Globus pallidus (tissue), 1 donor: ENCODE measurements at regions not wholly inside any gene's neighbourhood (a gene's known extent, or its start where the extent isn't known, plus 50 kb on each side); places are given as distances from the start of the nearest gene placed in this dataset.
"Not testable (repeated sequence)": the region's sequence is repeated elsewhere in the genome, so short reads cannot be mapped to it uniquely, and the experiment has no call there.

ENCODE experiments used
- DNase-seq: peaks from one replicate; pipeline ENCODE4 v3.0.0-alpha.2; 2015; ENCODE audit warnings: low spot score

GRCh38 chr22:35138521-35138920 lies 72.6 kb downstream of the ISX start:
- no peak for DNase-seq

DNA sequence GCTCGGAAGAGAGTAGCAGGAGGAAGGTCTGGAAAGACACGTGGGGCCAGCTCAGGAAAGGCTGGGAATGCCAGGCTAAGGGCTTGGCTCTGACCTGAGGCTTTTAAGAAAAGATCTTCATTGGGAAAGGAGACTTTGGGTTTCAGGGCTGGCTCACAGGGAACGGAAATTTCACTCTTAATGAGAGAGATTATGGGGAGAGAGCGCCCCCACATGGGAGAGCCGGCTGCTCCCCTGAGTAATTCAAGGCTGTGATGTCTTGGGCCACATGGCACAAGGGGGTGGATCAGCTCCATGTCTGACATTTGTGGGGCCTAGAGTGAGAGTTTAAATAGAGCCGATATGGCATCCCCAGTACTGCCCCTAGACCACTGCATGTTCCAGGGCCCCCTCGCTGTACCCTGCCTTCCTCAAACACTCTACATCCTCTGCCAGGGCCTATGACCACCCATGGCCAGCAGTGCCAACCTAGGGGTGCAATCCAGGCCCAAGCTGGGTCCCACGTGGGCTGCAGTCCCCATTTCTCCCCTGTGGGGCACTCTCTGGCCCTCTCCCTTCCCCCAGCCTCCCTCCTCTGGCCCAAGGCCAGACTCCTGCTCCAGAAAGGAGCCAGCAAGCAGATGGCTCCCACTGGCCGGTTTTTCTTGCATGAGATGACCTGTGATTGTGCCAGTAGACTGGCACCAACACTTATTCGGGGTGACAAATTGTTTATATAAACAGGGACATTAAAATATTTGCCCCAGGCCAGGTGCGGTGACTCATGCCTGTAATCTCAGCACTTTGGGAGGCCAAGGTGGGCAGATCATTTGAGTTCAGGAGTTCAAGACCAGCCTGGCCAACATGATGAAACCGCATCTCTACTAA lies 75.2 kb downstream of the ISX start:
- no peak for DNase-seq

GRCh38 chr22:35148381-35148780 lies 82.4 kb downstream of the ISX start:
- no peak for DNase-seq

GRCh38 chr22:35148866-35149548 lies 83.0 kb downstream of the ISX start:
- DNase-seq = no peak

- peak; percentile 34 for DNase-seq
These were observed 84.5 kb downstream of the ISX start for GRCh38 chr22:35150183-35151107.

DNA sequence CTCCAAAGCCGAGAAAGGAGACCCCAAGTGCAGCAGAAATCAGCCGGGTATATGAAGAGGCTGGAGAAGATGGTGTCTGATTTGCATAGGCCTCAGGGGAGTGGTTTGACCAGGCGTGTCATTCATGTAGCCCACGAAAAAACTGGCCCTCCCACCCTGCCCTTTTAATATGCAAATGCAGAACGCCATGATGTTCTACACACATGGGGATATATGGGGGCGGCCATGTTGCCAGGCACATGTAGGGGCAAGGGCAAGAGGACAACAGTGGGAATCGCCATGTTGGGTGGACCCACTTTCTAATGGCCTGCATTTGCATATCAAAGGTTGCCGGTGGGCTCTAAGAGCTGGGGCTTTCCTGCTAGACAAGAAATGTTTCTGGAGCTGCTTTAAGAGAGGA lies 86.4 kb downstream of the ISX start:
- no peak for DNase-seq

DNA sequence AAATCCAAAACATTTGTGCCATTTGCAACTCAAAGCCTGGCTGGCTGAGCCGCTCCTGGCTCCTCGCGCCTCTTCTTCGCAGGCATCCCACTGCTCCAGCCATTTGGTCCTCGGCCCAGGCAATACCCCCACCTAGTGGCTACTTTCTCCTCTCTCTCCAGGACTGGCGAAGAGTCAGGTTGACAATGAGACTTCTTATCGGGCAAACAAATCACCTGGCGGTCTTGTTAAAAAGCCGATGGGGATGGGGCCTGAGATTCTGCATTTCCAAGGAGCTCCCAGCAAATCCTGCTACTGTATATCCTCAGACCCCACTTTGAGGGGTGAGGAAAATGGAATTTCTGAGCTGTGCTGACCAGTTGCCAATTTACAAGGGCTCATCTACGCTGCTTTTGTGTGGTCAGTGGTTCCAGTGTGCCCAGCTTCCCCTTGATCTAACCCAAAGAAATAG lies 89.0 kb downstream of the ISX start:
- peak; percentile 19 for DNase-seq

DNA sequence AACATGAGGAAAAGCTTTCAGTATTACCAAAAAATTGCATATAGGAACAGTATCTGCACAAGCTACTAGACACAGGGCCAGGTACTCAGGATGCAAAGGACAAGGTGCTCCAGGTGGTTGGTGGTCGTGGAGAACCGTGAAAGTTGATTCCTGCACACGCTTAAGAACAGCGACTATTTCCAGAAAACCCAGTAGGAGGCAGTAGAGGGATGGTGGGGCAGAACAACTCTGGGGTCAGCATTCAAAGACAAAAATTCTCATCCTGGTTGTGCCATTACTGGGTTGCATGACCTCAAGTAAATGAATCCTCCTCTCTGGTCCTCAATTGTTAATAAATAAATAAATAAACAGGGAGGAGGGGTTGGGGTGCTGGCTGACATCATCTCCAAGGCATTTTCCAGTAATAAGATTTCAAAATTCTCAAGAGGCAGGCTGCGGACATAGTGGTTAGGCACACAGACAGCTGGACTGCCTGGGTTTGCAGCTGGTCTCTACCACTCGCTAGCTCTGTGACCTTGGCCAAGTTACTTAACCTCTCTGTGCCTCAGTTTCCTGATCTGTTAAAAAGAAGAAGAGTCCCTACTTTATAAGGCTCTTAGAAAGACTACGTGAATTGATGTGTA lies 89.6 kb downstream of the ISX start:
- DNase-seq = no peak

GRCh38 chr22:35156945-35157344 lies 91.0 kb downstream of the ISX start:
- no peak for DNase-seq

DNA sequence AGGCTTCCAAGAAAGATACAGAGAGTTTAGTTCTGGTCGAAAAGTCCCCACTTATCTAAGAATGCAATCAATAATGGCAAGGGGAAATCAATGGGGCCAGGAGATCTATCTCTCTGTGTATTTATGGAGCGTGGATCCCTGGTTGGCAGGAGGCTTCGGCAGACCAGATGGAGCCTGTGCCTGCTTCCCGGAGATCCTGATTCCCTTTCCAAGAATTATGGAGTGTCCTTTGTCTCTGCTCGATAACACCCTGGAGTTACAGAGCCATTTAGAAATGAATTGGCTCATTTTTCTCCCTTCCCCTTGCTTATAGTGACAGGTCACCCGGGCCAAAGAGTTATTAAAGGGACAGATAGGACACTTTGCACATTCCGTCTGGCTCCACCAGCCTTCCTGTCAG lies 92.4 kb downstream of the ISX start:
- no peak for DNase-seq

DNA sequence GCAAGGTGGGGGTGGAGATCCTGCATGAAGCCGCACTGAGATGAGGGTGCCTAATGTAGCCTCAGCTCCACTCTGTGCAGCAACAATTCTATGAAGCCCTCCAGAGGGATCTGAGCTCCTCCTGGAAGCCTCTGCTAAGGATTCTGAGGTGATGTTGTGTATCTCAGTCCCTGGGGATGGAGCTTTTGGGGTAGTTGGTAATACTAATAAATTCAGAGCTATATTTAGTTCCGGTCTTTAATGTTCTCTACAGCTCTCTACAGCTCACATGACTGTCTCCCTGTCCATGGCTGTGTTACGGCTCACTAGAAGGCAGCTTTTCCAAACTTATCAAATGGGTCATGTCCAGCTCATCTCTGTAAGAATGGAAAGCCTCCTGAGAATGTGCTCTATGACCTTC lies 93.4 kb downstream of the ISX start:
- no peak for DNase-seq

GRCh38 chr22:35160268-35160667 lies 94.3 kb downstream of the ISX start:
- DNase-seq = no peak

DNA sequence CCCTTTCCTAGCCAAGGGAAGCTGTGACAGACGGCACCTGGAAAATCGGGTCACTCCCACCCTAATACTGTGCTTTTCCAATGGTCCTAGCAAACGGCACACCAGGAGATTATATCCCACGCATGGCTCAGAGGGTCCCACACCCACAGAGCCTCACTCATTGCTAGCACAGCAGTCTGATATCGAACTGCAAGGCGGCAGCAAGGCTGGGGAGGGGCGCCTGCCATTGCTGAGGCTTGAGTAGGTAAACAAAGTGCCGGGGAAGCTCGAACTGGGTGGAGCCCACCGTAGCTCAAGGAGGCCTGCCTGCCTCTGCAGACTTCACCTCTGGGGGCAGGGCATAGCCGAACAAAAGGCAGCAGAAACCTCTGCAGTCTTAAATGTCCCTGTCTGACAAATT lies 91.4 kb upstream of the HMGXB4 start:
- DNase-seq = not testable (repeated sequence)

DNA sequence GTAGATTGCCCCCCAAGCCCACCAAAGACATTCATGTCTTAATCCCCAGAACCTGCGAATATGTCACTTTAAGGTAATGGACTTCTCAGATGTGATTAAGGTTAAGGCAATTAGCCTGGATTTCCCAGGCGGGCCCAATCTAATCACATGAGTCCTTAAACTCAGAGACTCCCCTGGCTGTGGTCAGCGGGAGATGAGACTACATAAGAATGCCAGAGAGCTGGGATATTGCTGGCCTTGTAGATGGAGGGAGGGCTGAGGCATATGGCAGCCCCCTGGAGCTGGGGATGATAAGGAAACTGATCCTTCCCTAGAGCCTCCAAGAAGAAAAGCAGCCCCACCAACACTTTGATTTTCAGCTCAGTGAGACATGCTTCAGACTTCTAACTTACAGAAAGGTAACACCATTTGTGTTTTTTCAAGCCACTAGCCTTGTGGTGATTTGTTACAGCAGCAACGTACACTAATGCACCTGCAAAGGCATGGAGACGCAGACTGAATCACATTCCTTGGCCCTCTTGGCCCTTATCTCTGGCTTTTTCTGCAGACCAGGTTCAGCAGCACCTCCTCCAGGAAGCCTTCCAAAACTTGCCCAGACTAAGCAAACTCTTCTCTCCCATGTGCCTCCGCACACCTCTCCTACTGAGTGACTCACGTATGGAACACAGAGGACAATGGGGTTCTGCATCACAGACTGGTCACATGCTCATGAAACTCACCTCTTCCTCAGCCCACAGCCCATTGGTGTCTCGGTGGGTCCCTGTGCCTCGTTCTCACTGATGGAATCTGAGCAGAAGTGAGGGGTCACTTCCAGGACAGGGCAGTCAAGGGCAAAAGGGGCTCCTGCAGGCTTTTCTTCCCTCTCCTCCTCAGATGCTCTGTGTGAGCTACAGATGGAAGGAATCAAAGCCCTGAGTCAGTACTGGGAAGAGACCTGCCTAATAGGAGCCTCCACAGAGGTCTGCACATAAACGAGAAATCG lies 86.3 kb upstream of the HMGXB4 start:
- no peak for DNase-seq

GRCh38 chr22:35172442-35172841 lies 84.9 kb upstream of the HMGXB4 start:
- no peak for DNase-seq

- no peak for DNase-seq
These were observed 83.6 kb upstream of the HMGXB4 start for GRCh38 chr22:35173655-35174054.

DNA sequence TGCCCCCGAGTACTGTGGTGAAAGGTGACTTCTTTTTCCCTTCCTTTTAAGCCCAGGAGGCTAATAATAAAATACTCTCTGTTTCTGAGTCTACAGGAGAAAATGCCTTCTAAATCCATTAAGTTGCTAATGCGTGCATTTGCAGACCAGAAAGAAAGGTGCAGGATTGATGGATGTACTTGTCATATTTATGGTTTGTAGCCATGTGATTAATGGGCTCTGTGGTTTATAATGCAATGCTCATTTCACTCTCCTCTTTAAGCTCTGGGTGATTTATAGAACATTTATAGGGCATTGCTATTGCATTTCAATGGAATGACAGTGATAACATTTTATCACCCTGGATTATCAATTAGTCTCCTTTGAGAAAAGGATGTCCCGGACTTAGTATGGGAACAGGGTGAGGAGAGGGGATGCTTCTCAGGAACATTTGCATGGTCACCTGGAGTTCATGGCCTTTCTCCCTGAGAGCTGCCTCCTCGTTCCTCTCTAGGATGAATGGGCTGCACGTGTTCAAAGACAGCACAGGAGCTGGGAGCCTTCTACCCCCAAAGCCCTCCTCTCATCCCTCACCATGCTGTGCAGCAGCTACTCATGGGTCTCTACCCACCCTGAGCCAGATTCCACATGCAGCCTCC lies 82.8 kb upstream of the HMGXB4 start:
- no peak for DNase-seq

GRCh38 chr22:35175392-35175791 lies 81.9 kb upstream of the HMGXB4 start:
- DNase-seq = no peak

DNA sequence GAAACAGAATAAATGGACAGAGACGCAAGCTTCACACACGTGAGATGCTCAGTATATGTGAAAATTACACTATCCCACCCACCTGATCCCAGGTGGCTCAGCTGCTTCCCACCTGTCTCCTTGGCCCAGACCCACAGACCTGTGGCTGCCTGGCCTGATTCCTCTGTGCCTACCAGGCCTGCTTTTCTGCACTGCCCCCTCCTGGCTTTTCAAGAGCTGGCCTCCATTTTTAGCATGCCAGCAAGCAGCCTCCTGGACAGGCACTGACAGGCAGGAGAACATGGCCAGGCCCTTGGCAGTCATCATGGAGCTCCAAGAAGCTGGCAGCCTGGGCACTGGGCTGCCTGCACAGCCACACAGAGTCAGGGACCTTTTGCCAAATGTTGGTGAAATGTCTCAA lies 79.5 kb upstream of the HMGXB4 start:
- no peak for DNase-seq

GRCh38 chr22:35178446-35178845 lies 78.8 kb upstream of the HMGXB4 start:
- DNase-seq = no peak
